HUDEP-2 (cell line): ENCODE measurements at regions not wholly inside any gene's neighbourhood (a gene's known extent, or its start where the extent isn't known, plus 50 kb on each side); places are given as distances from the start of the nearest gene placed in this dataset.
"Not testable (repeated sequence)": the region's sequence is repeated elsewhere in the genome, so short reads cannot be mapped to it uniquely, and the experiment has no call there.

Source experiments
- DNase-seq, 76 experiments: peaks; one replicate each; lab custom pipeline; 2025; ENCODE audit not compliant: unreplicated experiment in 76 of 76; lab: John Stamatoyannopoulos, UW

DNA sequence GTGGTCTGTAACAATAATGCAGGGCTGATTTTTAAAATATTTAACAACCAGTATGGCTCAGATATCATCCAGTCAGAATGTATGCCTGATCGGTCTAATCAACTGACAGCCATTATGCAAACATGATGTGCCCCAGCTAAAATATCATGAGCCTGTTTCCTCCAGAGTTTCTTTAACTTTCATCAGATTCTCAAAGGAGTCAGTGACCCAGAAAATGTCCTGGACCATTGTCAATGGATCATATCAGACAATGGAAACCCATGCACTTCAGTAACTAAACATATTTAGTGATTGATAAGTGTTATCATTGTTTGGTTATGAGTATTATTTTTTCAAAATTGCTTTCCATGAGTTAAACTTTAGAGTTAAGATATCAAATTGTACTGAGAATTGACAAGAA is 173.5 kb downstream of the LMBRD1 start:
- DNase-seq, result no peak

GRCh38 chr6:69622924-69623323 is 173.9 kb downstream of the LMBRD1 start:
- no peak for DNase-seq

GRCh38 chr6:69622230-69622629 is 174.6 kb downstream of the LMBRD1 start:
- DNase-seq, result no peak

DNA sequence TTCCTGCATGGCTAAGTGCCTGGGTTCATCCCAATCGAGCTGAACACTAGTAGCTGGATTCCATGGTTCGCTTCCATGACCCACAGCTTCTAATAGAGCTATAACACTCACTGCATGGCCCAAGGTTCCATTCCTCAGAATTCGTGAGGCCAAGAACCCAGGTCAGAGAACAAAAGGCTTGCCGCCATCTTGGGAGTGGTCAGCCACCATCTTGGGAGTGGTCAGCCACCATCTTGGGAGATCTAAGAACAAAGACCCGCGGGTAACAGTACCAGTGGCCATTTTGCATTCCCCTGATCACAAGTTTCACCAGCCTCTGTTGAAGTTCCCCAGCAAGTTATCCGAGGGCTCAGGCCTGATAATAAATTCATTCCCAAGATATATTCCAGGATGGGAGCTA is 179.6 kb downstream of the LMBRD1 start:
- DNase-seq, result no peak

DNA sequence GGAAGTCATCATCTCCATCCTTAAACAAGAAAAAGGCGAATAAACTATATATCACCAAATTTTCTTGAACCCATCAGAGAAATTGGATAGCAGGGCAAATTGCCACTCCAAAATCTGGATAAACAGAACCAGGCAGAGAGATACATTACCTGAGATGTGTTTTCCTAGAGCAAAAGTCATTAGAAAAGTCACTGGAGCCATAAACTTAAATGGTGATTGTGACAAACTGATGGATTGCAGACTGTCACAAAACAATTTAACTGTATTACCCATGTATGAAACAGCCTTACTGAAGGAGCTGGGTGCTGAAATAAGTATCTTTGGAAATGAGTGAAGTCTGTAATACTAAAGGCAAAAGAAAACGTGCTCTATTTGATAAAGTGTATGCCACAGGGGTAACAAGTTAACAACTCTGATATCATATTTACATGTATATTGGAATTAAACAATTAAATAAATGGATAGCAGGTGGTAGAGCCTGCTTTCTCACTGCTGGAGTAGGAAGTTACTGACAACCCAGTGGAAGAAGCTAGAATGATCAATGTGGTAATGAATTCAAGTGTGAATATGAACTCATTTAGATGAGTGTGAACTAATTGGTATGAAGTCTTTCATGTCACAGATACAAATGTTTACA is 186.9 kb downstream of the LMBRD1 start:
- DNase-seq, result no peak

DNA sequence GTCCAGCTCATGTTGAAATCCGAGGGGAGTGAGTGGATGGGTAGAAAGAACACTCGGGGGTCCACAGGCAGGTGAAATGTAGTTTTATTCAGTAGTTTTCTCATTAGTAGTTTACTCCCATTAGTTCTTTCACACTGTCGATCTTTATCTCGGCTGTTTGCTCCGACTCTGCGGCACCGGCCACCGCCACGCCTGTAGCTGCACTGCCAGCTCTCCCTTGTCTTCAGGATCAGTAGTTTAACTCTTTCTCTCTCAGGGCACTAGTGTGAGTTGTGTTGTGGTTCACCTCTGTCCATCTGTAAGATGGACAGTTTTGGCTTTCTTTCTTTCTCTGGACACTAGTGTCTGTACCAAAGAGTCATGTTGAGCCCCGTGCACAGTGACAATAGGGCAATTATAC is 195.7 kb downstream of the LMBRD1 start:
- DNase-seq, result peak in 3 of 76 experiments; percentile 2 to 21 (median 9)

GRCh38 chr6:69594405-69594804 is 202.4 kb downstream of the LMBRD1 start:
- DNase-seq, result no peak

- DNase-seq, result no peak
Observed at GRCh38 chr6:69593706-69594105, 203.1 kb downstream of the LMBRD1 start.

DNA sequence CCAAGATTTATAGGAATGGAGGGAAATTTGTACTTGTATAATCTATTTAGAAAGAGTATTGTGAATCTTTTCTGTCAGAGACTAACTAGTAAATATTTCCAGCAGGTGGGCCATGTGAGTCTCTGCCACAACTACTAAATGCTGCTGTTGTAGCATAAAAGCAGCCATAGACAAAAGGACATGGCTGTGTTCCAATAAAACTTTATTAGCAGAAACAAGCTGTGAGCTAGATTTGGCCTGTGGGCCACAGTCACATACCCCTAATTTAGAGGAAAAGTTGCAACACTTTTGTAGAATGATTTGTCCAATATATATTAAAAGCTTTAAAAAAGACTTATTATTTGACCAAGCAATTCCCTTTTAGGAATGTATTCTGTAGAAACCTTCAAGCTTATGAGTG is 207.2 kb downstream of the LMBRD1 start:
- no peak for DNase-seq

DNA sequence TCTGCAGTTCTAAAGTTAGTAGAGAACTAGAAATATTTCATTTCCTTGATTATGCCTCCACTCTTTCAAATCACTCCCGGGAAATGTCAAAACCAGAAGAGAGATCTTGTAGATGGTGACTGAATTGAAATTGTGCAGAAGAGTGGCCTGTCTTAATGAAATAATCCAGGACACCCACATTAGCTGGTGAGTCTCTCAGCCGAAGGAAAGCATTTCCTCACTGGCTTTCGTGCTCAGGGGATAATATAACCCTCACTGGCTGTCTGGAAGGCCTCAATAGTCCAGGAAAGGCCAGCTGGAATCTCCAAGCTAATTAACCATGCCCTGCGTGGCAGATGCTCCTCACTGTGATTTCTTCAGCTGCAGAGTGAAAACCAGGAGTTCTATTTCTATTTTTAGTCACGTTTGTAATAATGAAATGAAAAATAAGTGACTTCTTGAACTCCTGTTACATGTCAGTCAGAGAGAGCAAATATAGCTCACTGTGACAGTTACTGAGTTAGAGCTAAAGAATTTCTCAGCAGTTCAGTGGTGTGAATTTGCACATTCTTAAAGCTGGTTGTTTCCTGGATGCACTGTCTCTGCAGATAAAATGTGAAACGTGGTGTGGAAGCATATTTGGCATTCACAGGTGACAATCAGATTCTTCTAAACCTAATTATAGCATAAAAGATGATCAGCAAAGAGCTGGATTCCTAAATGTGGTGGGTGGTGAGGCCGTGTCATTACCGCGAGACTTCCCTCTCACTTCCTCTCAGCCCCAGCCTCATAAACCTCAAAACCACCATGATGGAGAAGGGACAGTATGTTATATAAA is 211.7 kb downstream of the LMBRD1 start:
- no peak for DNase-seq

DNA sequence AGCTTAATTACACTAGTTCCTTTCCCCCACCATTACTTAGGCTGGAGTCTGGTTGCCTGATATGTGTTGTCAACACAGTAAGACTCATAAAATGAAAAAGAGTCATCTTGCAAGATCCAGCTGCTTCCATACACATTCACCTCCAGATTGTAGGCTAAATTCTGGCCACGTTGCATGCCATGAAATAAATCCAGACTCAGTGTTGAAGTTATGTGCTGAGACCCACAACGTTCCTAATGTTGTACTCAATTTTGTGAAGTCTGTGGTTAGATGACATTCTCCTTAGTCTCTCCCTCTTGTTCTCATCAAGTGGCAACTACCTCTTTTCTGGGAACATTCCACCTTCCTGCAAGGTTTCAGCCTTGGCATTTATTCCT is 212.3 kb downstream of the LMBRD1 start:
- DNase-seq, result no peak

- no peak for DNase-seq
Observed at GRCh38 chr6:69581581-69581980, 215.2 kb downstream of the LMBRD1 start.

DNA sequence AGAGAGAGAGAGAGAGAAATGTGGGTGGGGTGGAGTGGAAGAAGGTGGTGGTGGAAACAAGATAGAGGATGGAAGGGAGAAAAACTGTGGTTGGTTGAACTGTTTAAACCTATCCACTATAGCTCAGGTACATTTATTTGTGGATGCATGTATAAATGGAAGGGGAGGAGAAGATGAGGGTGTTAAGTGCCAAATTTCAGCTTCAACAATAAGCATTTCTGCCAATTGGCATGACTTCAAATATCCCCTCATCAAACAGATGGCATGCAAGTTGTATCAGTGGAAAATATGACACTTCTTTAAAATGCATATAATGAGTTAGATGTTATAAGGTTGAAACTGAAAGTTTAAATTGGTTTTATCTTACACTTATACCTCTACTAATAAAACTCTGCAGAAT is 216.1 kb downstream of the LMBRD1 start:
- DNase-seq, result no peak

DNA sequence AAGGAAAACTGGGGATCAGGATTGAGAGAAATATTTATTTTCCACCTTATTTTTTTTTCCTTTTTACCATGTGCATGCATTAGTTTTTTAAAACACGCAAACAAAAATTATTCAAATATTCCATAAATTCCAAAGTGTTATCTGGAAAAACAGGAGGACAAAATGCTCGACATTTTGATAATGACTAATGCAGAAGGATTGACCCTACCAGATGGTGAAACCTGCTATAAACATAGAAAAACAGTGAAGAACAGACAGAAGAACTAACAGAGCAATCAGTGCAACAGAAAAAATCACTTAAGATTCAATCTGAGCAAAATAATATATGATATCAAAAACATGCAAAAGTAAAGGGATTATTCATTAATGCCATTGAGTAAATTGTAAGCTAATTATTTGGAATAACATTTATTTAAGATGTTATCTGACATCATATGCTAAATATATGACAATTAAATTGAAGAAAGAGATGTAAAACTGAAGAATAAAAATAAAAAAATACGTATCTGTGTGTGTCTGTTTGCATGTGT is 218.4 kb downstream of the LMBRD1 start:
- no peak for DNase-seq

GRCh38 chr6:69571234-69571633 is 225.6 kb downstream of the LMBRD1 start:
- no peak for DNase-seq

DNA sequence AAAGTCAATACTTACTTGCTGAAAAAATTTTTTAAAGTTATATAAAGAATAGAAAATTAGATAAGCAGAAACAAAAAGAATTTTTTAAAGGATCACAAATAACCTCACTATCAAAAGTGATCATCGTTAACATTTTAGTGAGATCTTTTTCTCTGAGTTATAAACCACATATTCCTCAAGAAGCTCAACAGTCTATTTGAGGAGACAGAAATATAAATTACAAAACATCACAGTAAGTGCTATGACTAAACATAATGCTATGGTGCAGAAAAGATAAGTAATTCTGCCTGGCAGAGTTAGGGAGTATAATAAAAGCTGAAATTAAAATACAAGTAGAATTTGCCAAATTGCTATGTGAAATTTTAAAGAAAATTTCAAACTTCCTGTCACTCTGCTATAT is 226.7 kb downstream of the LMBRD1 start:
- no peak for DNase-seq

- DNase-seq, result not testable (repeated sequence)
Observed at GRCh38 chr6:69560597-69560996, 236.2 kb downstream of the LMBRD1 start.

DNA sequence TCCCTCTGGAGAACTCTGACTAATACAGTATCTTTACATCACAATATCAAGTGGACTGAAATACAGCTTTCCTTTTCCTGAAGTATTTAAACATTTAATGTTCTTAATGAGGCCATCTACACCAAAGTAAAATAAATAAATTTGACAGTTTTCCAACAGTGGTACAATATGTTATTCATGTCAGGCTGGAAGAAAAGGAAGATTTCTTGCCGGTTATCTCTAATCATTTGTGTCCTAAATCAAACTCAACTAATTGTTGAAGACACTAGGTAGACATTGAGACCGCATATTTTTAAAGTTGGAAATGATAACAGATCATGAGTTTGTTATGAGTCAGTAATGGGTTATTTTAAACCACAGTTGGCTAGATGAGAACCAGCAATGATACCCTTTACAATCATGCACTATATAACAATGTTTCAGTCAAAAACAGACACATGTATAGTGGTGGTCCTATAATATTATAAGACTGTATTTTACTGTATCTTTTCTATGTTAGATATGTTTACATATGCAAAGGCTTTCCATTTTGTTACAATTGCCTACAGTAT is 241.6 kb downstream of the LMBRD1 start:
- no peak for DNase-seq

DNA sequence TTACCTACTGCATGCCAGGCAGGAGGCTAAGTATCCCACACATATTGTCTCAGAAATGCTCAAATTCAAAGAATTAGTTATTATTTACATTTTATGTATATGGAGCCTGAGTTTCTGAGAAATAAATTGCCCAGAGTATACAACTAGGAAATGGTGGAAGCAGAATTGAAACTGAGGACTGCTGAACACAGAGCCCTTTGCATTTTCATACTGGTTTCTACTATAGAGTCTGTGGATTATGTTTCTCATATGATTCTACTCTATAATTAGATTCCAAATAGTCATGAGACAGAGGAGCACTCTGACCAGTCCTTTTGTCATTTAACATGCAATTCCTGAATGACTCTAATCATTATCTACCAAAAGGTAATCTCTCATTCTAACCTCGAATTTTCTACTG is 254.3 kb downstream of the LMBRD1 start:
- no peak for DNase-seq

- DNase-seq, result no peak
Observed at GRCh38 chr6:69527921-69528476, 268.8 kb downstream of the LMBRD1 start.

DNA sequence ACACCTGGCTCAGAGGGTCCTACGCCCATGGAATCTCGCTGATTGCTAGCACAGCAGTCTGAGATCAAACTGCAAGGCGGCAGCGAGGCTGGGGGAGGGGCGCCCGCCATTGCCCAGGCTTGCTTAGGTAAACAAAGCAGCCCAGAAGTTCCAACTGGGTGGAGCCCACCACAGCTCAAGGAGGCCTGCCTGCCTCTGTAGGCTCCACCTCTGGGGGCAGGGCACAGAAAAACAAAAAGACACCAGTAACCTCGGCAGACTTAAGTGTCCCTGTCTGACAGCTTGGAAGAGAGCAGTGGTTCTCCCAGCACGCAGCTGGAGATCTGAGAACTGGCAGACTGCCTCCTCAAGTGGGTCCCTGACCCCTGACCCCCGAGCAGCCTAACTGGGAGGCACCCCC is 281.3 kb downstream of the LMBRD1 start:
- not testable (repeated sequence) for DNase-seq

GRCh38 chr6:69494595-69494994 is 302.2 kb downstream of the LMBRD1 start:
- no peak for DNase-seq
